Endothelial cell of umbilical vein (primary cell): ENCODE measurements at regions not wholly inside any gene's neighbourhood (a gene's known extent, or its start where the extent isn't known, plus 50 kb on each side); places are given as distances from the start of the nearest gene placed in this dataset.

ENCODE experiments used
- EZH2 ChIP-seq: IDR thresholded peaks from 2 replicates; pipeline ENCODE4 v1.6.1; 2012; ENCODE audit warnings: borderline replicate concordance, low read depth, mild to moderate bottlenecking, moderate library complexity, low read length, inconsistent platforms; ENCODE audit not compliant: severe bottlenecking
- FOS ChIP-seq: IDR thresholded peaks from 2 replicates; pipeline ENCODE4 v1.6.1; 2011; ENCODE audit warnings: mild to moderate bottlenecking, low read length, moderate library complexity, borderline replicate concordance; ENCODE audit not compliant: insufficient read depth
- MYC ChIP-seq: IDR thresholded peaks from one replicate; pipeline ENCODE4 v1.6.1; 2011; ENCODE audit warnings: mild to moderate bottlenecking, low read depth, low read length
- POLR2A ChIP-seq: IDR thresholded peaks from 2 replicates; pipeline ENCODE4 v1.6.1; 2012; ENCODE audit warnings: low read depth, mild to moderate bottlenecking, control low read depth, low read length
- POLR2AphosphoS5 ChIP-seq: IDR thresholded peaks from 2 replicates; pipeline ENCODE4 v1.6.1; 2012; ENCODE audit warnings: low read depth, mild to moderate bottlenecking, control low read depth, low read length, moderate library complexity; ENCODE audit not compliant: insufficient read depth
- TF ChIP-seq, protein P1 (sequence below), 2 donors: IDR thresholded peaks; 1 replicate in 1 of 2; 2 replicates in 1 of 2; pipeline ENCODE4 v1.5.1; 2011; ENCODE audit warnings: low read length in 2 of 2, mild to moderate bottlenecking in 2 of 2, moderate library complexity in 2 of 2, control low read depth in 1 of 2, inconsistent platforms in 1 of 2, low read depth in 1 of 2; ENCODE audit not compliant: insufficient read depth in 1 of 2; ENCODE audit errors: extremely low read depth in 1 of 2

DNA sequence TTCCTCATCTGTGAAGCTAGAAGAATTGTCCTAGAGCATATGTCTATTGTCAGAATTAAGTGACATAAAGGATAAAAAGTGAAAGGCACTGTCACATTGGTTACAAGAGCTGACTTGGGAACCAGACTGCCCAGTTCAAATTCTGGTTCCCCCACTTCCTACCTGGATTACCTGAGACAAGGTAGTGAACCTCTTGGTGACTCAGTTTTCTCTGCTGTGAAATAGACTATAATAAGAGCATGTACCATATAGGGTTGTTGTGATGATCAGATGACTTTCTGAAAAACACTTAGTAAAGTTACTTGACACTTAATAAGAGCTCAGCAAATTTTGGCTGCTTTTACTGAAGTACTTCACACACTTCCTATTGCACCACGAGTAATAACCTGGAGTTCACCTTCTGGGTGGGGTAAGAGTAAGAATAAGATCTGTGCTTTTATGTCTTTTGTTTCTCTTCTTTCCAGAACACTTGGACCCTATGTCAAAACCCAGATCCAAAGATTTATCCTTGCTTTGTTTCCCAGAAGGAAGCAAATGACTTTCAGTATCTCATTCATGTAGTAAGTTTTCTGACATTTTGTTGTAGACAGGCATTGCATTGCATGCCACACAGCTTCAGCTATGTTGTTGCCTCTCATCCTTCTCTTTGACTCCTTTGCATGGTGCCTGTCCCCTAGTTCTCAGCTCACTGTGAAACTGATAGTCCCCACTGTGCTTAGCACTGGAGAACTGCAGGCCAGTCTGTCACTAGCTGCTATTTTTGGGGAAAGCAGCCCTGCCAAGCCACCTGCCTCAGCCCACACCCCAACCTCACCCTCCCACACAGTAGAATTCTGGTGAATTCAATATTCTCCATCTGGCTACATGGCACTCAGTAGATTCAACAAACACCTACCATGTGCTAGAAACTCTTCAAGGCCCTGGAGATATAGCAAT is 121.8 kb upstream of the POU2AF2 start:
- TF ChIP-seq POLR2A (no peak), FOS (no peak), EZH2 (no peak), MYC (no peak), POLR2AphosphoS5 (no peak)
- TF ChIP-seq, protein P1, sequence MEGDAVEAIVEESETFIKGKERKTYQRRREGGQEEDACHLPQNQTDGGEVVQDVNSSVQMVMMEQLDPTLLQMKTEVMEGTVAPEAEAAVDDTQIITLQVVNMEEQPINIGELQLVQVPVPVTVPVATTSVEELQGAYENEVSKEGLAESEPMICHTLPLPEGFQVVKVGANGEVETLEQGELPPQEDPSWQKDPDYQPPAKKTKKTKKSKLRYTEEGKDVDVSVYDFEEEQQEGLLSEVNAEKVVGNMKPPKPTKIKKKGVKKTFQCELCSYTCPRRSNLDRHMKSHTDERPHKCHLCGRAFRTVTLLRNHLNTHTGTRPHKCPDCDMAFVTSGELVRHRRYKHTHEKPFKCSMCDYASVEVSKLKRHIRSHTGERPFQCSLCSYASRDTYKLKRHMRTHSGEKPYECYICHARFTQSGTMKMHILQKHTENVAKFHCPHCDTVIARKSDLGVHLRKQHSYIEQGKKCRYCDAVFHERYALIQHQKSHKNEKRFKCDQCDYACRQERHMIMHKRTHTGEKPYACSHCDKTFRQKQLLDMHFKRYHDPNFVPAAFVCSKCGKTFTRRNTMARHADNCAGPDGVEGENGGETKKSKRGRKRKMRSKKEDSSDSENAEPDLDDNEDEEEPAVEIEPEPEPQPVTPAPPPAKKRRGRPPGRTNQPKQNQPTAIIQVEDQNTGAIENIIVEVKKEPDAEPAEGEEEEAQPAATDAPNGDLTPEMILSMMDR (IDR thresholded peaks at IDR 0.05; ENCODE audit: extremely low read depth in 1 of 2, insufficient read depth in 1 of 2, low read depth in 1 of 2, low read length in 2 of 2), result no peak
